ENCODE measurements at regions not wholly inside any gene's neighbourhood (a gene's known extent, or its start where the extent isn't known, plus 50 kb on each side); places are given as distances from the start of the nearest gene placed in this dataset.

GRCh38 chr3:25344670-25345069 is 83.4 kb upstream of the RARB start:
- no peak for TF ChIP-seq CTCF (IDR thresholded peaks at IDR 0.05)
- DNase-seq = no peak
- H3K4me3 Mint-ChIP-seq = no peak overlapping the region
- no peak overlapping the region for H3K27ac Mint-ChIP-seq
- no peaks in the 10 kb centered on the region; the same call in 1 of the 2 replicates for H3K4me1 Mint-ChIP-seq (ENCODE audit: low read depth)
- peaks cover 5% of the 10 kb centered on the region; the same call in 1 of the 2 replicates for H3K9me3 Mint-ChIP-seq
- H3K36me3 Mint-ChIP-seq (ENCODE audit: low read depth) = no peaks in the 10 kb centered on the region
- no peaks in the 10 kb centered on the region for H3K27me3 Mint-ChIP-seq (ENCODE audit: insufficient read depth)

DNA sequence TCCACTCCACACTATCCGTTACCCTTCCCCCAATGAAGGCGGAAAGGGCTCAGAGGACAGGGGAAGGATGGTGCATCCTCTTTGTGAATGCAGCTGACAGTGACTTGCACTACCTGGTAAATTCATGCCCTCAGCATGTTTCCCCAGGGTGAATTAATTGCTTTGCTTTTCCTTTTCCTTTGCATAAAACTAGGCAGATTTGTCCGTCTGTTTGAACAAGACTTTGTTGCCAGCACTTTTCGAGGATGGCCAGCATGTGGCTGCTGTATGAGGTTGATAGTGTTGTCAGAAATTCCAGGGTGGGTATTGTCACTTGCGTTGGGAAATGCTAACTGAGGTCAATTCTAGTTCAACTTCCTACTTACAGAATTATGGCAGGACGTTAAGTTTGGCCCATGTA is 79.0 kb upstream of the RARB start:
- Mint-ChIP-seq H3K27ac (no peak overlapping the region), H3K27me3 (ENCODE audit: insufficient read depth) (no peaks in the 10 kb centered on the region), H3K4me1 (ENCODE audit: low read depth) (peaks cover 5% of the 10 kb centered on the region; the same call in 1 of the 2 replicates), H3K4me3 (no peak overlapping the region), H3K36me3 (ENCODE audit: low read depth) (no peaks in the 10 kb centered on the region), H3K9me3 (peaks cover 5% of the 10 kb centered on the region)
- no peak for DNase-seq
- TF ChIP-seq CTCF (IDR thresholded peaks at IDR 0.05) = no peak

GRCh38 chr3:25349828-25350724 is 78.0 kb upstream of the RARB start:
- Mint-ChIP-seq H3K36me3 (ENCODE audit: low read depth) (no peaks in the 10 kb centered on the region), H3K9me3 (peaks cover 5% of the 10 kb centered on the region), H3K4me3 (no peak overlapping the region), H3K27me3 (ENCODE audit: insufficient read depth) (no peaks in the 10 kb centered on the region), H3K4me1 (ENCODE audit: low read depth) (peaks cover 14% of the 10 kb centered on the region; the same call in 1 of the 2 replicates), H3K27ac (no peak overlapping the region)
- no peak for DNase-seq
- TF ChIP-seq CTCF (IDR thresholded peaks at IDR 0.05) = no peak

GRCh38 chr3:25350725-25351114 is 77.3 kb upstream of the RARB start:
- no peaks in the 10 kb centered on the region for H3K27me3 Mint-ChIP-seq (ENCODE audit: insufficient read depth)
- no peak for TF ChIP-seq CTCF (IDR thresholded peaks at IDR 0.05)
- peaks cover 19% of the 10 kb centered on the region; the same call in 1 of the 2 replicates for H3K4me1 Mint-ChIP-seq (ENCODE audit: low read depth)
- no peak overlapping the region for H3K27ac Mint-ChIP-seq
- H3K9me3 Mint-ChIP-seq = peaks cover 5% of the 10 kb centered on the region
- H3K36me3 Mint-ChIP-seq (ENCODE audit: low read depth) = no peaks in the 10 kb centered on the region
- no peak for DNase-seq
- H3K4me3 Mint-ChIP-seq = no peak overlapping the region; the same call in 1 of the 2 replicates

DNA sequence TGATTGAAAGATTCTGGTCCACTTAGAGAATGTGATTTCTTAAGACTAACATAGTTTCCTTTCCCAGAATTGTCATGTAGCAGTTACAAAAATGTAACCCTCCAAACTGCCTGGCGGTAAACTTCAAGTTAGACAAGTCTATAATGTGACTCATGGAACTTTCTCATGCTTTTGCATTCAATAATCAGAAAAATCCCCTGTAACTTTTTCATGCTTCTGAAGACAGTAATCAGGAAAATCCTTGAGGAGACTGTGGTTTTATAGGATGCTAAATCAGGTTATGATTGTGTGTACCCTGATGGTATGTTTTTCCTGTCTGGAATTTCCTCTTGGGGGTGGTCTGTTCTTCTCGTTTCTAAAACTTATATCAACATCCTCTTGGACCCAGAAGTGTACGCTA is 74.0 kb upstream of the RARB start:
- H3K4me3 Mint-ChIP-seq = peak overlapping the region; percentile 58; the same call in 1 of the 2 replicates
- TF ChIP-seq CTCF (IDR thresholded peaks at IDR 0.05) = no peak

More for the DNA sequence above, 74.0 kb upstream of the RARB start:
- H3K36me3 Mint-ChIP-seq (ENCODE audit: low read depth) = no peaks in the 10 kb centered on the region
- peaks cover 12% of the 10 kb centered on the region for H3K9me3 Mint-ChIP-seq
- H3K27me3 Mint-ChIP-seq (ENCODE audit: insufficient read depth) = no peaks in the 10 kb centered on the region
- peak overlapping the region; percentile 52; the same call in 1 of the 2 replicates for H3K27ac Mint-ChIP-seq
- peaks cover 19% of the 10 kb centered on the region; the same call in 1 of the 2 replicates for H3K4me1 Mint-ChIP-seq (ENCODE audit: low read depth)
- no peak for DNase-seq

Data from HFFc6 (cell line).